GM04504 (cell line): ENCODE measurements at regions not wholly inside any gene's neighbourhood (a gene's known extent, or its start where the extent isn't known, plus 50 kb on each side); places are given as distances from the start of the nearest gene placed in this dataset.
"Not testable (repeated sequence)": the region's sequence is repeated elsewhere in the genome, so short reads cannot be mapped to it uniquely, and the experiment has no call there.

ENCODE experiments used
- DNase-seq: peaks from one replicate; pipeline ENCODE4 v3.0.0-alpha.2; 2012; ENCODE audit warnings: low read depth

GRCh38 chr2:47295131-47295980, 73.8 kb upstream of the EPCAM start:
- DNase-seq, result no peak

DNA sequence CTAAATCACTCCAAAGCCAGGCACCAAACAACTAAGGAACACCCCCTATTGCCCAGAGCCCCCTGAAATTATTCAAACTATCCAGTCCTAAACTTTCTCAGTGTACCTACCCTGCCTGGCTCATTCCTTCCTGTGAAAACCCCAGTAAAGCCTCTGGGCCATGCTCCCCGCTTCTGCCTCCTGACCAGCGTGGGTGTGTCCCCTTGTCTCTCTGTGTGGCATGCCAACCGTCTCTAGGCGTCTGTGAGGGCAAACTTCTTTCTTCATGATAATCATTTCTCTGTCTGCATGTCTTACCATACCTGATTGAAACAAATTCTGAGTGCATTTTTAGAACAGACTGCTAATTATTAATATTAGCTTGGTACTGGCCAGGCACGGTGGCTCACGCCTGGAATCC, 75.1 kb upstream of the EPCAM start:
- DNase-seq, result no peak

DNA sequence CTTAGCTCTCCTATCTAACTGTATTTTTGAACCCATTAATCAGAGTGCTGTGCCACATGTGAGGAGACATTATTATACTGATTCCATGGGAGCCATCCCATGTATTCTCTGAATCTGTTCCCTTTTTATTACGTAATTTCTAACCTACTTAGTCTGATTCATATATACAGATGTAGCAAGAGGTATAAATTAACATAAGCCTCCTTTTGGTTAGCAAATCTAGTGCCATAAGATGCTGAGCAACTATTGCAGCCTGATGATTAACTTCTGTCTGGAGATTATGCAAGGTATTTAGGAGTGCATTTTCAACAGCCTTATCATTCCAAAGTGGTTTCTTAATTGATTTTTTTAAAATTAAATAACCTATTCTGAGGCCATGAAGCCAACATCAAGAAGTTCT, 80.2 kb upstream of the EPCAM start:
- peak; percentile 76 for DNase-seq

DNA sequence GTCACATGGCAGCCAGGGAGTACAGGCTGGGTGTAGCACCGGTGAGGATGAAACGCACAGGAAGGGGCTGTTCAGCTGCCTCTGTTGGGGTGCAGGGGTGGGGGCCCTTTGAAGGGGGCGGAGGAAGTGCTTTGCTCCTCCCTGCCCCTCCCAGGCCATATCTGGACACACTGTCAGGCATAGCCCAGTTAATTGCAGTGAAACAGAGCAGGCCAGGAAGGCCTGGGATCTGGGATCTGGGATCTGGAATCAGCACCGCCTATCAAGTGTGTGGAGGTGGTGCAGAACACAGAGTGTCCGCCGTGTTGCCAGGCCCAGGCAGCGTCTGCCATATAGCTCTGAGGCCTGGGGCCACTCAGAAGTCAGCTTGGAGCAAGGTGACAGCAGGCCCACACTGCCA, 85.5 kb upstream of the EPCAM start:
- DNase-seq, result no peak

DNA sequence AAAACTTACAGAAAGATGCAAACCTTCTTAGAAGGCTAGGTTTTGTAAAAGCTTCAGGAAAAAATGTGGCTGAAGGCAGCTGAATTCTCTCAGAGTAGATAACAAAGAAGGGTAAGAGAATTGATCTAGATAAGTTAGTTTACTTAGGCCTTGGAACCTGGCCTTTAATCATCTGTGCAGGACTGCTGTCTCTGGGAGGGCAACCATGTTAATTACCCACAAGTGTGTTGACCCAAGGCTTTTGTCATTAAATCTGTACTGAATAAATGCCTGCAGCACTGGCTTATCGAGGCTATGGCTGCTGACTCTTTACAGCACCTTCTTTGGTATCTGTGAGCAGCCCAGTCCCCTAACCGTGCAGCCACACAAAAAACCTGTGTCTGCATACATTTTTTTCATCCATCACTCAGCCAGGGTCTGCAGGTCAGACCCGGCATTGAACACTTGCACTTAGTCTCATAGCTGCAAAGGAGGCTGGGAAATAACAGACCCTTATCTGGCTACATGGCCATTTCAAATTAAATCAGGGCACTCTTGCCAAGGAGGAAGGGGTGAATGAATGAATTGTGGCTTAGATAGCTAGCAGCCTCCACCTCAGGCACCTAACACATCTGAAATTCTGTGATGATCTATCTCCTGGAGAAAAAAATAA, 86.4 kb upstream of the EPCAM start:
- no peak for DNase-seq

GRCh38 chr2:47279525-47279924, 89.6 kb upstream of the EPCAM start:
- DNase-seq, result not testable (repeated sequence)

DNA sequence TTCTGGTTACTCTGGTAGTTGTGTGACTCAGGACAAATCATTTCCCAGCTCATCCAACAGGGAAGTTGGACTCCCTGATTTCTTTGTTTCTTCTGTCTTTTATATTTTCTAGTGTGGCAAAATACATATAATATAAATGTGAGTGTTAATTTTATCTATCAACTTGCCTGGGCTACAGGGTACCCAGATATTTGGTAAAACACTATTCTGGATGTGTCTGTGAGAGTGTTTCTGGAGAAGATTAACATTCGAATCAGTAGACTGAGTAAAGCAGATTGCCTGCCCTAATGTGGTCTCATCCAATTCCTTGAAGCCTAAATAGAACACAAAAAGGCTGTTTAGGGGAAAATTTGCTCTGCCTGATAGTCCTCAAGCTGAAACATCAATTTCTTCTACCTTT, 91.1 kb upstream of the EPCAM start:
- DNase-seq, result no peak

GRCh38 chr2:47277187-47277586, 91.9 kb upstream of the EPCAM start:
- no peak for DNase-seq

- DNase-seq, result no peak
Observed at GRCh38 chr2:47276061-47276460, 93.0 kb upstream of the EPCAM start.

GRCh38 chr2:47274054-47274782, 94.9 kb upstream of the EPCAM start:
- DNase-seq, result no peak

DNA sequence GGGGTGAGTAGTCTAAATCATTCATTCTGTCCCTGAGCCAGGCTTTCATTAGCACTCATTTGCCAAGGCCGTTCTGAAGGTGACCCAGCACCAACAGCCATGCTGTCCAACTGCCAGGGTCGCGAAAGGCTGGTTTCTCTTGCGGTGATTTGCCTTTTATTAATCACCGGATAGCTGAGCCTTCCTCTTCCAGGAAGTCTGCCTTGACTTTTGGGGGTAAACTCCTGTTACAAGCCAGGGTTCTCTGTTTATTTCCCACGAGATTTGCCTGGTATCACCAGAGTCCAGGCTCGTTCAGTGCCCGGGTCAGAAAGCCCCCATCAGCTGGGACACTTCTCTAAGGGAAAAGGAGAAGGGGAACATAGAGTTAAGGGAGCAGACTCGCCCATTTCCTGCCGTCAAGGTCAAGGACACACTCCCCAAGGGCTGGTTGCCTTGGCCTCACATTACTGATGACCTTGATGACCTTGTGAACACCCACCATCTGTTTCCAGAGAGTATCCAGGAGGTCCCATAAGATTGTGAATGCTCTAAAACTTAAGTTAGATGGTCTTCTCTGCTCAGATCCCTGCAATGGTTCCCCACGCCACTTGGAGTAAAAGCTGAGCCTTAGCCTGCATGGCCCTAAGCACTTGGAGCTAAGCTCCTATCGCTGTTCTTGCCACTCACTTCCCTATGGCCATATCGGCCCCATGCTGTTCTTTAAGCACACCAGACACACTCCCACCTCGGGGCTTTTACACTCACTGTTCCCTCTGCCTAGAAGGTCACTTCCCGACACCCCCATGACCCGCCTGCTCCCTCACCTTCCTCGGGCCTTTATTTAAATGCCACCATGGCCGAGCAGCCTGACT, 96.0 kb upstream of the EPCAM start:
- no peak for DNase-seq

DNA sequence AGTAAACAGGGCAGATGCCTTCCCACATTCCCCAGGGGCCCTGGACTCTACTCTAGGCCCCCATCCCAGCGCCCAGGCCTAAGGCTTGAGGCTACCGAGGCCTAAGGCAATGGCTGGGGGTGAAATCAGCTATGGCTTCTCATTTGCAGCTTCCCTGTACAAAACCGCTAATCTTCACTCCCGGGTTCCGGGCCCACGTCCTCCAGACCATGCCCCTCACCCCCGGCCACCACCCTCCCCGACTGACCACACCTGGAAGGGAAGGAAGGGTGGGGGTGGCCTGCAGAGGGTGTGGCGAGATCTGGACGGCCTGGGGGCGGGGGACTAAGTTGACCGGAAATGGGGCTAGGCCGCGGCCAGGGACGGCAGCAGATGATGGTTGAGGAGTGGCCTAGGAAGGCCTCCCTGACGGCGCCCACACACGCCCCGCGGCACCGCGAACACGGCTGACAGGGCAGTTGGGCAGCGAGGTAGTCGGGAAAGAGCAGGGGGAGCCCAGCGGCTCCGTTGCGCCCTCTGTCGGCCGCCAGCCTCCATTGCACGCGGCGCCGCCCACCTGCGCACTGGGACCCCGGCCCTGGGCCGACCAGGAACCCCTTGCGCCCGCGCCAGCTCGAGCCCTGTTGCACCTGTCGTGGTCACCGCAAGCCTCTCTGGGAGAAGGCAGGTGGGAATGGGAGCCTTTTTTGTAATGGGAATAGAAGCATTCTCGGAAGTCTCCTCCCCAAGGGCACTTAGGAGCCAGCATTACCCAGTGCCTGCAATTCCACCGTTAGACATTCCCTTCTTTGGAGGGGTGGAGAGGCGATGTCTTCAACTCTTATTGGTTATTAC, 95.9 kb upstream of the CALM2 start:
- DNase-seq, result no peak

GRCh38 chr2:47271054-47272000, 95.0 kb upstream of the CALM2 start:
- no peak for DNase-seq

DNA sequence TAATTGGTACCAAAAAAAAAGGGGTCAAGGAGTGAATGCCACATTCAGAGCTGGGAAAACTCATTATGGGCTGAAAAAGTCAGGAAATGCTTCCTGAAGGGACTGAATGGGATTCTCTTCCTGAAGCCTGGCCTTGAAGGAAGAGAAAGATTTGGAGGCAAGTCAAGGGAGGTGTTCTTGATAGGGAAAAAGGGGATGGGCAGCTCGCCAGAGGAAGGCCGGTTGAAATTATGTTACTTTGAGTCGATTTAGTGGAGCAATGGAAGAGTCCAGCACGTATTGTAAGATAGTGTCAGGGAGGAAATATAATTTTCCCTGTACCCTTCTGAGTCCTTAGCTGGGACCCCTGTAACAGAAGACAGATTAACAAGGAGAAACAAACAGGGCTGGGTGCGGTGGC, 94.1 kb upstream of the CALM2 start:
- DNase-seq, result no peak

DNA sequence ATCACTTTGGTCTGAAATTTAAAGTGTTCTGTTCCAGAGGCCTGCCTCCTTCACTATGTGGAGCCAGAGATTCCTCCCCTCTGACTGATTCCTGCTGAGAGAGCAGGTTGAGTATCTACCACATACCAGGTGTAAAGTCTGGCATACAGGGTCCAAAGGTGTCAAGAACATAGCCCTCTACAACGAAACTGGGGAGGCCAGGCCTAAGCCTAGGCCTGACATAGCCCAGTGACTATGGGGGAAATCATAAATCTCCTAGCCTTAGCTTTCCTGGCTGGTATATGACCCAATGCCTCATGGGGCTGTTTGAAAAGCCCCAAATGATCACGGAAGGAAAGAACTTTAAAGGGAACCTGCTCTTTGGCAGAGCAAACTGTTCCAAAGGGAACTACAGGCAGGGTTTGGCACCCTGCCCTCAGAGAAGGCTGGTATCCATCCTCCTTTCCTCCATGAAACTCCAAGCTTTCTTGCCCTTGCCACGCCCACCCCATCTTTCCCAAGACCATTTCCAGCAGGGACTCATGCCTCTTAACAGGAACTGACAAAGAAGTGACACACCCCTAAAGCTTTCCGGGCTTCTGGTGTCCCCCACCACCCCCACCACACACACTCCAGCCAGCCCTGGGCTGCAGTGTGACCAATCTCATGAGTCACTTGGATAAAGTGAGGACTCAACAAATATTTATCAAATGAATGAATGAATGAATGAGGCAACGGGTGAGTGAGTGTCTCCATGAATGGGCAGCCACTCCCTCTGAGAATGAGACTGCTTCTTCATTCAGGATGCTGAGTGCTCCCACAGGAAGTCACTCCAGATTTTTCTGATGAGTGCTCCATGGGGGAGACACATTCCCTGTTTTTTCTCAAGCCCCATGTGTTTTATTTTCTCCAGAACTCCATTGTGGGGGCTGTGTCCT, 93.3 kb upstream of the CALM2 start:
- peak; percentile 98 for DNase-seq

DNA sequence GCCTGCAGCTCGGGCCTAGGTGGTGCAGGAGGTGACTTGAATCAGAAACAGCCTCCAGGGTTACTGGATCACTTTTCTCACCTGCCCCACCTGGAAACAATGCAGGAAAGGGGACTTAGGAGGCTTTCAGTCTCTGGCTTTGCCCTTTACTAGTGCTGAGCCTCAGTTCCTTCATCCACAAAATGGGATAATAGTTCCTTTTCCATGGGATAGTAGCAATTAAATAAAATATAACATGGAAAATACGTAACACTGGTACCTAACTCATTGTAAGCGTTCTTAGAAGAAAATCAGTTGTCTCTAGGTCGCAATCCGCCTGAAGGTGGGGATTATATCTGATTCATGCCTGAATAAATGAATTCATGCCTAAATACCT, 91.4 kb upstream of the CALM2 start:
- no peak for DNase-seq

GRCh38 chr2:47266939-47267710, 90.8 kb upstream of the CALM2 start:
- no peak for DNase-seq

DNA sequence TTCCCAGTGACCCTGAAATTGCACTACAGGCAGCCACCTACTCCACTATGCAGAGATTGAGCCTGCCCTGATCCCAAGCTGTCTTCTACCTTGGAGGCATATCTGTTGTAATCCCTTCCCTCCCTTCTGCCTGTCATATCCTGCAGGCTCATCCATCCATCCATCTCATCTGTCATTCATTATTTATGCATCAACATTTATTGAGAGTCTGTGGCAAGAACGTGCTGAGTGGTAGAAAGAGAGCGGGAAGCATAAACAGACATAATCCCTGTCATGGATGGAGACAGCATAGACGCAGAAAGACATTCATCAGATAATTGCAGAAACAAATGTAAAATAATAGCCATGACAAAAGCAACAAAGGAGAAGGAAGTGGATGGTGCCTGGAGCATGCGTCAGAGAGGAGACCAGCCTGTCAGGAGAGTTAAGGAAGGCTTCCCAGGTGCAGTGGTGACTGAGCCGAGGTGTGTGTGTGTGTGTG, 89.5 kb upstream of the CALM2 start:
- DNase-seq, result no peak
